Muscle of leg (tissue), 3 donors: ENCODE measurements at regions not wholly inside any gene's neighbourhood (a gene's known extent, or its start where the extent isn't known, plus 50 kb on each side); places are given as distances from the start of the nearest gene placed in this dataset.
"Not testable (repeated sequence)": the region's sequence is repeated elsewhere in the genome, so short reads cannot be mapped to it uniquely, and the experiment has no call there.

Source experiments
- DNase-seq: peaks from one replicate; pipeline ENCODE4 v3.0.0; 2013
- H3K27ac ChIP-seq: one replicate; pipeline ENCODE4 v1.5.1; 2013; ENCODE audit warnings: mild to moderate bottlenecking, low read length, control low read depth
- H3K27me3 ChIP-seq: one replicate; pipeline ENCODE4 v1.6.1; 2013; ENCODE audit warnings: low read length; ENCODE audit not compliant: control insufficient read depth, insufficient read depth
- H3K36me3 ChIP-seq: one replicate; pipeline ENCODE4 v1.6.1; 2013; ENCODE audit warnings: low read length; ENCODE audit not compliant: control insufficient read depth, insufficient read depth
- H3K4me1 ChIP-seq: one replicate; pipeline ENCODE4 v1.6.1; 2013; ENCODE audit warnings: low read length; ENCODE audit not compliant: control insufficient read depth, insufficient read depth
- H3K4me3 ChIP-seq: one replicate; pipeline ENCODE4 v1.5.1; 2013; ENCODE audit warnings: low read length, control low read depth
- H3K9me3 ChIP-seq: replicated peaks from 2 replicates; pipeline ENCODE4 v1.6.1; 2013; ENCODE audit warnings: low read depth, low read length; ENCODE audit not compliant: control insufficient read depth
- WGBS: methylation state at CpG from one replicate; pipeline ENCODE4 v1.1.5; 2013; ENCODE audit warnings: missing lambda C conversion rate; ENCODE audit not compliant: insufficient coverage; 5-methylcytosine and 5-hydroxymethylcytosine counted together

DNA sequence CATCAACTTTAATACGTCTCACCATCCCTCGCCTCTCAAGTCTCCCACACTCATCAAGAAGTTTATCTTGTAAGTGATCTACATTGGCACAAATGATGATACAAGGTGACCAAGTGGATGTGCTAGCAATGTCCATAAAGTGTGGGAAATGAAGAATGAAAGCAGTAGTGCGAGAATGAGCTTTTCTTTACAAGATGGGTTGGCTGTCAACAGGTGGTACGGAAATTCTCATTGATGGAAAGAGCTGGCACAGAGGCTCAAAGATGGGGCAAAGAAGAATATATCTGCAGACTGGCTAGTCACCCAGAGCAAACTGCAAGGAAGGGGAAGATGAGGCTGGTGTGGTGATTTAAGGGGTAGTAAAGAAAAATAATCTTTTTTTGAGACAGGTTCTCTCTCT, 640.8 kb downstream of the MAT2B start:
- DNase-seq, result no peak
- Histone ChIP-seq H3K36me3 (no peaks in the 10 kb centered on the region), H3K27ac (no peak overlapping the region), H3K9me3 (no peaks in the 10 kb centered on the region), H3K4me3 (no peak overlapping the region), H3K4me1 (no peaks in the 10 kb centered on the region), H3K27me3 (no peaks in the 10 kb centered on the region)
- 100% methylated on average over 2 of the region's 4 CpGs for WGBS

GRCh38 chr5:164148292-164148691, 642.9 kb downstream of the MAT2B start:
- no peaks in the 10 kb centered on the region for H3K9me3 ChIP-seq
- no peaks in the 10 kb centered on the region for H3K27me3 ChIP-seq
- no peaks in the 10 kb centered on the region for H3K36me3 ChIP-seq
- H3K4me3 ChIP-seq, result no peak overlapping the region
- H3K27ac ChIP-seq, result no peak overlapping the region
- H3K4me1 ChIP-seq, result no peaks in the 10 kb centered on the region
- DNase-seq, result no peak
- 61% methylated on average over 3 of the region's 4 CpGs for WGBS

- not testable (repeated sequence) for H3K36me3 ChIP-seq, DNase-seq, H3K4me1 ChIP-seq, H3K4me3 ChIP-seq, H3K27ac ChIP-seq, H3K27me3 ChIP-seq, H3K9me3 ChIP-seq
- no CpG with 5 or more reads among the region's 1 CpG for WGBS
Observed at GRCh38 chr5:164152539-164152938, 647.1 kb downstream of the MAT2B start.

DNA sequence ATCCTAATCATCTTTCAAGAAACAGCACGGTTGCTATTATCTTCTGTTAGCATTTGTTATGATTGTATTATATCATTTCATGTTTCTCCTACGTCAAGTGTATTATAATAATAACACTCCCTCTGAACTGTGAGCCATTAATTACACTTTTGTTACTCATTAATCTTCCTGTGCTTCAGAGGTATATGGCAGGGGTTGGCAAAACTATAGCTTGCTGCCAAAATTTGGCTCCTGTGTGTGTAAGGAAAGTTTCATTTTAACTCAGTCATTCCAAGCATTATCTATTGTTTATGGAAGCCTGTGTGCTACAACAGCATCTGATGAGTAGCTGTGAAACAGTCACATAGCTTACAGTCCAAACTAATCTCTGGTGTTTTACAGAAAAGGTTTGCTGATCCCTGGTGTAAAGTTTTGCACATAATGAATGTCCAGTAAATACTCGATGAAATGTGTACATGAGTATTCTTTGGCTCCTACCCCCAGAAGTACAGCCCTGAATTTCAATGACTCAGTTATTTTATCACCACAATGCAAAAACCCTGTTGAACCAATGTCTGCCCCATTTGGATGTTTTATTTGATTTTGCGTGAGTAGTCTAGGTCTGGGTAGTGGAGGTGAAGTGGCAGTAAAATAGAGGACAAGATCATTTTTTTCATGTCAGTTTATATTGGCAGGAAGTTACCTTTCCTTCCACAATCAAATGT, 648.2 kb downstream of the MAT2B start:
- Histone ChIP-seq H3K27ac (no peak overlapping the region), H3K9me3 (no peaks in the 10 kb centered on the region), H3K4me3 (no peak overlapping the region), H3K4me1 (no peaks in the 10 kb centered on the region), H3K36me3 (no peaks in the 10 kb centered on the region), H3K27me3 (no peaks in the 10 kb centered on the region)
- DNase-seq, result no peak
- no CpG with 5 or more reads among the region's 4 CpGs for WGBS

DNA sequence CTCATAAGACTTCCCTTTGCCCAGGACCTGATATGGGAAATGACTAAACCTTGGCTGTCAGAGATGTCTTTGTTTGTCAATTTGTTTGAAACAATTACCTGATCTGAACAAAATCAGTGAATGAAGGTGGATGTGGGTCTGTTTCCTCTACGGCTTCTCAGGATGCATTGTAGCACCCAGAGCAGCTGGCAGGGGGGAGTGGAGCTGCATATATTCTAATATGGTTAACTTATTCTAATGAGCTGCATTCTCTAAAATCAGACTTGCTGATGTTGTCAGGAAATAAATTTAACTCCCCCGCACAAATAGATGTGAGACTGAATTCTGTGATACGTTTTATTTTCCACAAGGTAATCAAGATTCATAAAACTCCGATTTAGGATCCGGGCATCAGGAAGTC, 665.4 kb downstream of the MAT2B start:
- Histone ChIP-seq H3K36me3 (no peaks in the 10 kb centered on the region), H3K27me3 (no peaks in the 10 kb centered on the region), H3K4me3 (no peak overlapping the region), H3K9me3 (no peaks in the 10 kb centered on the region), H3K4me1 (no peaks in the 10 kb centered on the region), H3K27ac (no peak overlapping the region)
- WGBS, result 38% methylated on average over 2 of the region's 5 CpGs
- DNase-seq, result no peak

GRCh38 chr5:164175083-164175482, 669.7 kb downstream of the MAT2B start:
- H3K27ac ChIP-seq, result no peak overlapping the region
- H3K4me3 ChIP-seq, result no peak overlapping the region
- no peaks in the 10 kb centered on the region for H3K27me3 ChIP-seq
- no peaks in the 10 kb centered on the region for H3K36me3 ChIP-seq
- no peaks in the 10 kb centered on the region for H3K9me3 ChIP-seq
- no peaks in the 10 kb centered on the region for H3K4me1 ChIP-seq
- DNase-seq, result no peak
- no CpG with 5 or more reads among the region's 2 CpGs for WGBS

- no peak overlapping the region for H3K4me3 ChIP-seq
- no peaks in the 10 kb centered on the region for H3K27me3 ChIP-seq
- WGBS, result no CpG with 5 or more reads among the region's 2 CpGs
- H3K9me3 ChIP-seq, result no peaks in the 10 kb centered on the region
- H3K27ac ChIP-seq, result no peak overlapping the region
- no peaks in the 10 kb centered on the region for H3K36me3 ChIP-seq
- DNase-seq, result no peak
- H3K4me1 ChIP-seq, result no peaks in the 10 kb centered on the region
Observed at GRCh38 chr5:164179406-164179805, 674.0 kb downstream of the MAT2B start.

DNA sequence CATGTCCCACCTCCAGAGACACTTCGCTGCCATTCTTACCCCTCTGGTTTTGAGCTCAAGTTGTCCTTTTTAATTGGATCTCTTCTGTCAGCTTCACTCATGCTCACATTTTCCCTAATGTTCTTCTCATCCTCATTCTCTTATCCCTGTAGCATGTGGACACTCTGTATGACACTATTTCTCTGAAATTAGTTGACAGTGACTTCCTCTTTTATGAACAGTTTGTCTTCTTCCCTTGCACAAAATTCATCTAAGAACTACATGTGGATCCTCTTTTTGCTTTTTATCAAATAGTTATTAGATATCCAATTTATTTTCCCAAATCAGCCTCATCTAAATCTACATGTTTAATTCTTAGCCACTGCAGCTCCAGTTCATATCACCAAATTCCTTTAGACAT, 676.2 kb downstream of the MAT2B start:
- WGBS, result 83% methylated on average over 1 of the region's 1 CpG
- Histone ChIP-seq H3K27ac (no peak overlapping the region), H3K27me3 (no peaks in the 10 kb centered on the region), H3K9me3 (no peaks in the 10 kb centered on the region), H3K4me1 (no peaks in the 10 kb centered on the region), H3K4me3 (no peak overlapping the region), H3K36me3 (no peaks in the 10 kb centered on the region)
- no peak for DNase-seq

- Histone ChIP-seq H3K27ac (no peak overlapping the region), H3K4me3 (no peak overlapping the region), H3K36me3 (no peaks in the 10 kb centered on the region), H3K9me3 (no peaks in the 10 kb centered on the region), H3K27me3 (no peaks in the 10 kb centered on the region), H3K4me1 (no peaks in the 10 kb centered on the region)
- DNase-seq, result no peak
- no CpG with 5 or more reads among the region's 3 CpGs for WGBS
Observed at GRCh38 chr5:164184158-164184557, 678.7 kb downstream of the MAT2B start.

GRCh38 chr5:164185000-164185399, 679.6 kb downstream of the MAT2B start:
- no peak for DNase-seq
- H3K27me3 ChIP-seq, result no peaks in the 10 kb centered on the region
- WGBS, result no CpG with 5 or more reads among the region's 5 CpGs

GRCh38 chr5:164186550-164186949, 681.1 kb downstream of the MAT2B start:
- Histone ChIP-seq H3K4me3 (no peak overlapping the region), H3K27me3 (no peaks in the 10 kb centered on the region), H3K4me1 (no peaks in the 10 kb centered on the region), H3K36me3 (no peaks in the 10 kb centered on the region), H3K27ac (no peak overlapping the region), H3K9me3 (no peaks in the 10 kb centered on the region)
- no peak for DNase-seq
- WGBS, result 60% methylated on average over 1 of the region's 3 CpGs

More at GRCh38 chr5:164185000-164185399, 679.6 kb downstream of the MAT2B start:
- no peak overlapping the region for H3K4me3 ChIP-seq
- H3K27ac ChIP-seq, result no peak overlapping the region
- H3K9me3 ChIP-seq, result no peaks in the 10 kb centered on the region
- H3K36me3 ChIP-seq, result no peaks in the 10 kb centered on the region
- no peaks in the 10 kb centered on the region for H3K4me1 ChIP-seq
